H1 (cell line): ENCODE measurements at regions not wholly inside any gene's neighbourhood (a gene's known extent, or its start where the extent isn't known, plus 50 kb on each side); places are given as distances from the start of the nearest gene placed in this dataset.

Experiments used
- CBX8 ChIP-seq: fragments of 300-800, 300-1000 bp; sonication (generic); IDR thresholded peaks from 2 replicates; pipeline ENCODE4 v1.7.1; 2016; ENCODE audit warnings: low read depth, low read length, borderline replicate concordance
- CHD7 ChIP-seq: fragments of 300-600 bp; sonication (generic); IDR thresholded peaks from 2 replicates; pipeline ENCODE4 v1.7.1; 2012; ENCODE audit warnings: low read length, moderate library complexity, mild to moderate bottlenecking, inconsistent platforms; ENCODE audit not compliant: insufficient replicate concordance
- HDAC6 ChIP-seq: IDR thresholded peaks from one replicate; pipeline ENCODE4 v1.7.1; 2012; ENCODE audit warnings: low read depth, mild to moderate bottlenecking, inconsistent platforms, low read length, moderate library complexity

- TF ChIP-seq CHD7 (no peak), CBX8 (no peak), HDAC6 (no peak)
These were observed 297.6 kb upstream of the C2CD4B start (continued) for GRCh38 chr15:62462721-62463120.
